Embryonic facial prominence (tissue), 1 donor: ENCODE measurements at regions not wholly inside any gene's neighbourhood (a gene's known extent, or its start where the extent isn't known, plus 50 kb on each side); places are given as distances from the start of the nearest gene placed in this dataset.

Source experiments
- DNase-seq: peaks from one replicate; pipeline ENCODE4 v3.0.0-alpha.2; 2016; ENCODE audit errors: extremely low spot score

DNA sequence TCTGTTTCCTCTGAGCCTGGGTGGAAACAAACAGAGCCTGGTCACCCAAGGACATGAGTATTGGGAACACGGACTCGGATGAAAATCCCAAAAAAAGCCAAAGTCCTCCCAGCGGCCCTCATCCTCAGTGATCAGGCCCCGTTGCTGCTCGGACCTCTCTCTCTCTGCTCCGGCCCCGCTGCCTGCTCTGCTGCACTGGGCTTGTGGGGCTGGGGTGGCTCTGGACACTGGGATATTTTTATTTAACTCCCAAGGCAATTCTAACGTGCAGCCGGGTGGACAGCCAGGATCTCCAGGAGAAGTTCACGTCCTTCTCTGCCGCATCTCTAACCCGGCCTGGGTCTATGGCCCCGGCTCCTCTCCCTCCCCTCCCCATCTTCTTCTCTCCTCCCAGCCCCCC lies 280.9 kb upstream of the TNRC6C start:
- no peak for DNase-seq

DNA sequence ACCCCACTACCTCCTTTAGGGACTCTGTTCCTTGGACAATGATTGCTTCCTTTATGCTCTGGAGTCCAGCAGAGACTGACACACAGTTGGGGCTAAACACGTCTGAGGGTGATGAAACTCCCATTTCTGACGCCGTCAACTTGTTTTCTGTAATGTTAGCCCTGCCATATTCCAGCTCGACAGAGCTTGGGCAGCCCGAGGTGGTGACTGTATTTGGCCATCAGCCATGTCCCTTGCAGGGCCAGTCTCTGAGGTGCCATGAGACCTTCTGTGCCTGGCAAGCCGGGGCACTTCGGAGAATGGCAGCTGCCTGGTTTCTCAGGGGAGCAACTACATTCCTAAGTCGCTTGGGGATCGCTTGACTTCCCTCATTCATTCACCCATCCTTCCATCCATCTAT lies 278.9 kb upstream of the TNRC6C start:
- DNase-seq = no peak

DNA sequence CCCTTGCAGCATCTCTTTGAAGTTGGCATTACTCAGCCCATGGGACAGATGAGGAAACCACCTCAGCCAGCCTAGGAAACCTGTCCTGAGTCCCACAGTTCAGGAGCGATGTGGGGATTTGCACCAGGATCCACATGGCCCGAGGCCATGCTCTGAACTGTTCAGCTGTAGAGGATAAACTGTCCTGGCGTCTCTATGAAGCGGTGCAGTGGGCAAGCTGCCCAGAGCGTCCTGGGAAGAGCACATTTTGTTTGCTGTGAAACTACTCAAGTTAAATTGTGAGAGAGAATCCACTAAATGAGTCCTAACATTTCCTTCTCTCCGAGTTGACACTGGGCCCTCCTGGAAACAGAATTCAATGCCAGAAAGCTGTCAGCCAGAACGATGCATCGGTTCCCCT lies 276.6 kb upstream of the TNRC6C start:
- DNase-seq = no peak

DNA sequence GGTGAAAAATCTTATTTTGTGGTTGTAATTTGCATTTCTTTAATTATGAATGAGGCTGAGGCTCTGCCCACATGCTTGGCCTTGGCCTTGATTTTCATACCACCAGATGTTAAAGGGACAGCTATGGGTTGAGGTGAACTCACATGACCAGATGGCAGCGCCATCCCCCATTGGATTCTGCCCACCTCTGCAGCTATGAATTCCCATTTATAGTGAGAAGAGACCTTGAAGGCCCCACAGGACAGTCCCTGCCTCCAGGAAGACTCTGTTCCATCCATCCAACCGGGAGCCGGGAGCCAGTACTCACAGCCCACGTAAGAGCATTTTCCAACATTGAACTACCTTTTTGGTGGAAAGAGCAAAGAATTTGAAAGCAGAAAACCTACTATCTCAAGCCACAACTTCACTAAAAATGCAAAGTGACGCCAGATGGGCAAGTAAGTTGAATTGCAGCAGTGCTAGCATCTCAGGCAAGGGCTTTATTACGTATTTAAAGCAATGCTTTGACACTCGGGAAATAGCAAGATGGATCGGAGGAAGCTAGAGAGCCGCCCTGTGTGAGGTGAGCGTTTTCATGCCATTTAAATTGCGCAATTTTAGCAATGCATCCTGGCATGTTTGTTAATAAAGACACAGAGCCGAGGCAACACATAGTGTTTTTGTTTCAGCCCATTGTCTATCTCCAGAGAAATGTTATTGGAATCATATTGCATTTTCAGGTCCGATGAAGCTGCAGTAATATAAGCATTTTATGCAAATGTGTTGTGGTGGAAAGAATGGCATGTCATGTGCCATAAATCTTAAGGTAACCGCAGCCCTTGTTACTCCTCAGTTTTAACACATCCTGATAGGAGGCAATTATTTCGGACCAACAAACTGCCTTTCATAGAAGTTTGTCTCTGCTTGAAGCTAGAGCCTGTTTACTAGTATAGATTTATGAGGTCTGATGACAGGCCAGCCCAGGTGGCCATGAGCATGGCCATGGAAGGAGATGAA lies 273.4 kb upstream of the TNRC6C start:
- DNase-seq = no peak

DNA sequence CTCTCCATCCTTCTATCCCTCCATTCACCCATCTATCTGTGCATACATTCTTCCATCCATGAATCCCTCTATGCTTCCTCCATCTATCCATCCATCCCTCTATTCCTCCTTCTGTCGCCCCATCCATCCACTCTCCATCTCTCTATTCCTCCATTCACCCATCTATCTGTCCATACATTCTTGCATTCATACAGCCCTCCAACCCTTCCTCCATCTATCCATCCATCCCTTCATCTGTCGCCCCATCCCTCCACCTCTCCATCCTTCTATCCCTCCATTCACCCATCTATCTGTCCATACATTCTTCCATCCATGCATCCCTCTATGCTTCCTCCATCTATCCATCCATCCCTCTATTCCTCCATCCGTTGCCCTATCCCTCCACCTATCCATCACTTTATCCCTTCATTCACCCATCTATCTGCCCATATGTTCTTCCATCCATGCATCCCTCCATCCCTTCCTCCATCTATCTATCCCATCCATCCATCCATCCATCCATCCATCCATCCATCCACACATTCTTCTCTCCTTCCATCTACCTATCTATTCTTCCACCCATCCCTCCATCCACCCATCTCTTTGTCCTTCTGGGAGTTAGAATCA lies 272.5 kb upstream of the TNRC6C start:
- DNase-seq = no peak

DNA sequence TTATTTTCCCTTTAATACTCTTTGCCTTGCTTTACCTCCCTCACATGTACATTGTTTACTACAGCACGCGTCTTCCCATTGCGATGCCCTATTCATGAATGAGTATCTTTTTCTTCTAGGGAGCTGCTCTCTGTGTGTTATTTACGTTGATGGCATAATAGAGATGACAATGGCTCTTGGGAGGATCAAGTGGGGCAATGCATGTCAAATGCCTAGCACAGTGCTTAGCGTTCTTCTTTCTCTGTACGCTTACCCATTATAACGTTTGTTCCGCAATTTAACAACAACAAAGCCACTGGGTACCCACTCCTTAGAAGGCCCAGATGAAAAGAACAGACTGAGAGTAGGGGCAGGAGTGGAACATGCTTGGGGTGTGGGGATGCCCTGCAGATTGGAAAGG lies 271.6 kb upstream of the TNRC6C start:
- DNase-seq = no peak

DNA sequence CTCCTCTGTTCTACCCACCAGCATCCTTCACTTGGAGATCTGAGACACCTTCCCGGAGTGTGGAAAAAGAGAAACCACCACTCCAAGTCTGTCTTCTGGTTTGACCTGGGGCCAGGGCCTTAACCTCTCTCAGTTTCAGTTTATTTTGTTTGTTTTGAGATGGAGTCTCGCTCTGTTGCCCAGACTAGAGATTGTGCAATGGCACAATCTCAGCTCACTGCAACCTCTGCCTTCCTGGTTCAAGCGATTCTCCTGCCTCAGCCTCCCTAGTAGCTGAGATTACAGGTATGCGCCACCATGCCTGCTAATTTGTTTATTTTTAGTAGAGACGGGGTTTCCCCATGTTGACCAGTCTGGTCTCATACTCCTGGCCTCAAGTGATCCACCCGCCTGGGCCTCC lies 271.1 kb upstream of the TNRC6C start:
- no peak for DNase-seq

DNA sequence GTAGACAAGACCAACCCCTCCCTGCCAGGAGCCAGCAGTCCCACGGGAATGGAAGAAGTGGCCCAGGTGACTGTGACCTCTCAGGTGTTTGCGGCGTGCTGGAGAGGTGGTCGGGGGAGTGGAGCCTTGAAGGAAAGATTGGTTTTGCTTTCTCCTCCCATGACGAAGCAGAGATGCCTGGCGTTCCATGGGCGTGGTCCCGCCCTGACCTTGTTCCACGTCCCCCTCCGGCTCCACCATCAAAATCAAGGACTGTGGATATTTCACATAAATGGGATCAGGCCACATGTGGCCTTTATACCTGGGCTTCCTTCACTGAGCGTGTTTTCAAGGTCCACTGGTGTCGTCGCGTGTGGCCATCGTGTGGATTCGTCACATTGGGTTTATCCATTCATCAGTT lies 270.6 kb upstream of the TNRC6C start:
- no peak for DNase-seq

DNA sequence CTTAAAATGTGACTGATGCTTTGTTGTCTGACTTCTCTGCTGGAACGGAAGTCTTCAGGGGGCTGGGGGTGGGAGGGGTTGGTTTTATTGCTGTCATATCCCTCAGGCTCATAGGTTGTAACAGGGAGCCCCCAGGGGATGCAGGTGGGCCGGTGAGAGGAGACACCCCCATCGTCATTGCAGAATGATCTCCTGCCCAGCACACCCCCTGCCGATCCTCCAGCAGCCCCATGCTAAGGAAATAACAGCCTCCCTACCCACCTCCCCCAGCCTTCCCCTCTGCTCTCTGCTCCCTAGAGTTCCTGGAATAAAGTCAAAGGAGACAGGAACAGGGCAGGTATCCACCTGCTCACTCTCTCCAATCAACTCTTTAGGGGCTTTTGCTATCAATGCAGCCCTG lies 270.1 kb upstream of the TNRC6C start:
- no peak for DNase-seq

DNA sequence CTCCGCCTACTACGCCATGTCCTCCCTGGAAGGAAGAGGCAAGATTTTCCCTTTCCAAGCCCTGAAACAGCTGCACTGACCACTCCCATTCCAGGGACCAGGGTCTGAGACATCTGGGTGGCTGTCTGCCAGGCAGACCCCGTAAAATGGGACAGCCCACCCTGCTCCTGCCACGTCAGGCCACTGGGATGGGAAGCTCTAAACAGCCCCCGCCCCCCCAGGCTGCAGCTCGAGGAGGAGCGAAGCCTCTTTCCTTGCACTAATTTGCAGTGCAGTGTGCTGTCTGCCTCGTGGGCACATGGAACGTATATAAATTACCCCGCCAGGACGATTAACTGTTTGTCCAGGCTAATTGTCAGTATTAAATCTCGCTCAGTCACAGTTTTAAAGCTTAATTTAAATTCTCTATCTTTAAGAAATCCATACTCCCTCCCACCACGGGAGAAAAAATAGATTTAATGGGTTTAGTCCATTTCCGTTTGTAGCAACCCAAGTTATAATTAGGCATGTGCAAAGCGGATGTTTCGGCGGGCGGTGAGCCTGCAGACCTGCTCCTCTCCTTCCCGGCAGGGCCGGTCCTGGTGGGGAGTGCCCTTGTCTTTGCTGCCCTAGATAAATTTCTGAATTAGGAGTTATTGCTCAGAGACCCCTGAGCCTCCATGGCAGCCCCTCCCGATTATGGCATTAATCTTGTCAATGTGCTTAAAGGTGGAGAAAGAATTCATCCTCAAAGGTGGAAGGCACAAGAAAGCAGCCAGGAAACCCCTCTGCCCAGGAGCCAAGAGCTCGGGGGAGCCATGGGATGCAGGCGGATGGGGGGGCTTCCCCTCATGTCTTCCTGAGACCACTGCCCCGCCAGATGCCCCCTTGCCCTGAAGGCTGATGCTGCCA lies 268.0 kb upstream of the TNRC6C start:
- DNase-seq = no peak

DNA sequence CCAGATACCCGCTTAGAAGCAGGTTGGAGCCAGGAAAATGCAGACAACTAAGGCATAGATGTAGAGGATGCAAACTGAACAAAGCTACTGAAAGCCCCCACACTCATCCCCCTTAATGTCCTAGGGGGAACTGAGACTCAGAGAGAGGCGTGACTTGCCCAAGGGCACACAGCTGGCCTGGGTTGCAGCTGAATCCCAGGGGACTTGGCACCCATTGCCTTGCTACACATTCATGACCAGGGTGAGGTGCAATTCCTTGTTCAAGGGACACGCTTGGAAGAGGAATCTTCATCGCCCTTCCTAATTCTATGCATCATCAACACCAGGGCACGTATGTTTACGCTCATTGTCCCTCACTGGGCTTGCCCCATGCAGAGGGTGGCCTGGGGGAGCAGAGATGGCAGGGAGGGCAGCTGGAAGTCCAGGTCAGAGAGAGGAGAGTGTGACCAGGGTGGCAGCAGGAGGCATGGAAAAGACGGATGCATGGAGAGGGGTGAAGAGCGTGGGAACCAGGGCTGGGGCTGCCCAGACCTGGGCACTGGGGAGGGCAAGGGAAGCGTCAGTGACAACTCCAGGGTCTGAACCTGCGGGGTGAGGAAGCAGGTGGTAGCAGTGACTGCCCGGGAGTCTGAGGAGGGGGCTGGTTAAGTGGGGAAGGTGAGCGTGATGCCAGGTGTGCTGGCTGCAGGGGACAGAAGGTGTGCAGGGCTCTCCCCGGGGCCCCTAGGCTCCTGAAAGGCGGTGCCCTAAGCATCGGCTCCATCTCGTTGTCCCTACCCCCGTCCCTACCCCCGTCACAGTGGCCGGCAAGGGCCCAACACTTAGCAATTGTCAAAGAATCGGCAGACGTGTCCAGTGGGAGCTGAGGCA lies 267.1 kb upstream of the TNRC6C start:
- DNase-seq = no peak

DNA sequence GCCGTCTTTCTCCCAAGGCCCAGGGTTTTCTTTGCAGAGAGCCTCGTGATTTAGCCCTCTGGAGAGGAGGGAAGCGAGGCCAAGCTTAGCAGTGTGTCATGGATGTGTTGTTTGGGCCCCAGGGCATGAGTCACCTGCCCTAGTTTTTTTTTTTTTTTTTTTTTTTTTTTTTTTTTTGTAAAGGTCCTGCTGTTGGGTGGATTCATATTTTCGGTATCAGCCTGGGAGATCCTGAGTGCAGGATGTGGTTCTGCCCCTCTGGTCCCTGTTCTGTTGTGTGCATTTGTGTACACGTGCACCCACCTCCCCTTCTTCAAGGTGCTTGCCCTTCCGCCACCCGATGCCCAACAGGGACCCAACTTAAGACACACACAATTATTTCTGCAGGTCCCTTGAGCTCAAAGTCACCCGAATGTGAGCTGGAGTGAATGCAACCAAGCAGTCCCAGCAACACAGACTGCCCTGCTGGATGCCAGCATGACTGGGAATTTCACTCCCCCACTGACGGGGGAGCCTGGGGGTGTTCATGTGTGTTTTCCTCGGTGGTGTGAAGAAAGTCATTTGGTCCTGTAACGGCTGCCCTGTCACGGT lies 265.8 kb upstream of the TNRC6C start:
- no peak for DNase-seq

DNA sequence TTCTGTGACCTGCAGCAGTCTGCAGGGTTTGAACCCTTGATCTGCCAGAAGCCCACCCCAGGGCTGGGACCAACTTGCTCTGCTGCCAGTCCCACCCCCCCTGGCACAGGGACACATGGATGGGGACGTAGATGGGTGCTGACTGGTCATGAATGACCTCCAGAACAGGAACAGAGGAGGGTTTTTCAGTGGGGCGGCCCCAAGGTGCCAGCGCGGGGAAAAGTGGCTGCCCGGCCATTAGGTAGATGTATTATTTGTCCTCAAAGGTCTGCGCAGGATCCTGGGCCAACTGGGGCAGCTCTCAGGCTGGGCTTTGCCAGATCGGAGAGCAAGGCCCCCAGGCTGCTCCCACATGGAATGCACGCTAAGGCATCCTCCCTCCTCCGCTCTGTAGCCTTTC lies 265.2 kb upstream of the TNRC6C start:
- DNase-seq = no peak

DNA sequence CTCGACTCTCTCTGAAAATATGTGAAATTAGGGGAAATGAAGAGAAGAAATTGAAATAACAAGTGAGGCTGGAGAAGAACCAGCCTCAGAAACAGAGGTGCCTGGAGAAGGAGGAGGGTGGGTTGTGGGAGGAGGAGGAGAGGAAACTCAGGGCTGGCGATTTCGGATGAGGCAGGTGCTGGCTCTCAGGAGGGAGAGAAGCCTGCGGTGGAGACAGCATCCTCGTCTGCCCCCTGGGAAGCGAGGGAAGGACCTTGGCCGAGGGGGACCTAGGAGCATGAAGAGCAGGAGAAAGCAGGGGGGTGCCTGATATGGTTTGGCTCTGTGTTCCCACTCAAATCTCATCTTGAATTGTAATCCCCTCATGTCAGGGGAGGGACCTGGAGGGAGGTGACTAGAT lies 264.7 kb upstream of the TNRC6C start:
- no peak for DNase-seq

DNA sequence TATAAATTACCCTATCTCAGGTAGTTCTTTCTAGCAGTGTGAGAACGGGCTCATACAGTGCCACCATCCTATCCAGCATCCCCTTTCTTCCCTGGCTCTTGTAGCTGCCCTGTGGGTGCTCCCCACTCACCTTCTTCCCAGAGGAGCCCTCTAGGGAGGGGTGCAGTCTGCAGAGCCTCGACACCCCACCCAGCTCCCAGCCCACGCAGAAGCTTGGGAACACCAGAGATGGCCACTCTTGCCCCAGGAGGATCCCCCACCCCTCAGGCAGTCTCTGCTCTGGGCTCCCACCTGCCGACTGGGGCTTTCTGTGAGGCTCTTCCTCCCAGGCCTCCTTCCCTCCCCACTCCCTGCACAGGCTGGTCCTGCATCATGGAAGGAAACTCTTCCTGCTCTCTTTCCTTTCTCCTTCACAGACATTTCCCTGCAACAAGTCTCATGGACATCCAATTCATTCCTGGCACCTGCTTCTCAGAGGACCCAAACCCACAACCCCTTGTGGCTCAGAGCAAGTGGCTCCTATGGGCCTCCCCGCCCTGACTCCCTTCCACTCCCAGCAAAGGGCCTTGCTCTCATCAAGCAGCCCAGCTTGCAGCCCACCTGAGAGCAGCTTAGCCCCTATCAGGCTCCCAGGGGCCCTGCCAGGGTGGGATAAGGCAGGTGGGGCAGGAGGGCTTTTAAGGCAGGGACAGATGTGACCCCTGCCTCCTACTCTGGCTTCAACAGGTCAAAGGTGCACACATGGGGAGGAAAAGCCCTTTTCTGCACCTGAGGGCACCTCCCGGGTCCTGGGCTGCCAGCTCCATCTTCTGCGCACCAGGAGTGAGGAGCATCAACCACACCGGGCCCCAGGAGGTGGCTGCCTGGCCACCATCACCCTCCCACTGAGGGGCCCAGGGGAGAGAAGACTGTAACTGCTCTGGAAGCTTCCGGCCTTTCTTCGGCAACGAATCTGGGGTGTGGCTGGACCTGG lies 263.8 kb upstream of the TNRC6C start:
- no peak for DNase-seq

DNA sequence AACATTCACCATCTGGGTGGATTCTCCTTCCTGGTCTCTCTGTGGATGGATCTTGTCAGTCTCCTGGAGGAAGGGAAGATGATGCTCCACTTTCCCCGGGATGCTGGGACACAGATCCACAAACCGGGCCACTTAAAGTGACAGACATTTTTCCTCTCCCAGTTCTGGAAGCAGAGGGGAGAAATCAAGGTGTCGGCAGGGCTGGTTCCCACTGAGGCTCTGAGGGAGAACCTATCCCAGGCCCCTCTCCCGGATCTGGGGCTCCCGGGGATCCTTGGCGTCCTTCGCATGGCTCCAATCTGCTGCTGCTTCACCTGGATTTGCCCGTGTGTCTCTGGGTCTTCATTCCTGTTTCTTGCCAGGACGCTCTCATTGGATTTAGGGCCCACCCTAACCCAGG lies 263.1 kb upstream of the TNRC6C start:
- DNase-seq = no peak

DNA sequence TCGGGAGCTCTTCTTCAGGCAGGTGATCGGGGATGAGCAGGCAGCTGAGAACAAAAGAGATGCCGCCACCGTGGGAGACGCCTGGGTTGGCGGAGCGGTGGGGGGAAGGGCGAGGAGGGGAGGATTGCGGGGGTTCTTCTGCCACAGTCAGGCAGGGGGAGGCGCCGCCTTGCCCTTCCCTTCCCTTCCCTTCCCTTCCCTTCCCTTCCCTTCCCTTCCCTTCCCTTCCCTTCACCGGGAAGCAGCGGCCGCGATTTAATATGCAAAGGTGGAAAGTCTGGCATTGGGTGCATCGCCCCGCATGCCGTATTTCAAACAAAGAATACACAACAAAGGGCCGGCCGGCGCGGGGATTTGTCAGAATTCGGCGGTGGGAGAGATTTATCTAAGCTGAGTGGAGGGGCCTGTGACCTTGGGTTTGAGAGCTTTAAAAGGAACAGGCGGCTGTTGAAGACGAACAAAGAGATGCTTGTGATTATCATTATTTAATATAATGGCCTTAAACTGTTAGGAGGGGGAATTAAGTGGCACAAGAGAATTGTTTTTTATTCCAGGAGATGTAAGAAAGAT lies 262.3 kb upstream of the TNRC6C start:
- no peak for DNase-seq

DNA sequence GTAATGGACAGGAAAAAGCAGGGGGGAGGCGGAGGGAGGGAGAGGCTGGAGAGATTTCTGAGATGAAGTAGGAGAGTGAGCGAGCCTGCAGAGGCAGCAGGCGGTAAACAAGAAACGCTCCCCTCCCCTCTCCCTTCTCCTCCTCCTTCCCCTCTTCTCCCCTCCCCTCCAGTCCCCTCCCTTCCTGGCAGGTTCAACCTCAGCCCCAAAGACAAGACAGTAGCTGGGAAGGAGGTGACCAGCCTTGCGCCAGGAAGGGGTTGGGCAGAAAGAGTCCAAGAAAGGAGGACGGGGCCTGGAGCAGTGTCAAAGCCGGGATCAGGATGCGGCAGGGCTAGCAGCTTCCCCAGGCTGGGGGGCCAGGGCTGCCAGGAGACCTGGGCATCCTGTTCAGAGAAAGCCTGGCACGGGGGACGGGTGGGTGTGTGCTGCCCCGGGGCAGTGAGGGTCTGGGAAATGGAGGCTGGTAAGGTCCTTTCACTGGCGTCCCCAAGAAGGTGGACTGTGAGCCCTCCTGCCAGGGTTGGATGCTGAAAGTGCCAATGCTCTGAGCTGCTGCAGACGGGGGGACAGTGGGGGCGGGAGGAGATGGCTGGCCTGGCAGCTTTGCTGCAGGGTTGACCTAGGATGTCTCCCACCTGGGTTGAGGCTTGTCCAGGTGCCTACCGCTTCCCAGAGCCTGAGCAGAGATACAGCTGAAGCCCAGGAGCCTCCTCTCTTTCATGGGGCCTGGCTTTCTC lies 261.6 kb upstream of the TNRC6C start:
- no peak for DNase-seq
